CD4-positive, CD25-positive, alpha-beta regulatory T cell (primary cell): ENCODE measurements at regions not wholly inside any gene's neighbourhood (a gene's known extent, or its start where the extent isn't known, plus 50 kb on each side); places are given as distances from the start of the nearest gene placed in this dataset.

Experiments used
- ATAC-seq, 2 donors: fragments of 150-1000 bp; cut with Tn5 transposase; one replicate each; pipeline ENCODE4 v1.10.0; 2021; ENCODE audit warnings: low read depth in 2 of 2, moderate number of reproducible peaks in 2 of 2, moderate library complexity in 1 of 2
- DNase-seq, 3 donors: peaks; one replicate each; pipeline versions ENCODE4 v3.0.0 to v3.0.0-alpha.2; 2012 to 2022; ENCODE audit warnings: mixed read lengths in 1 of 3
- H3K27ac ChIP-seq: one replicate; pipeline ENCODE4 v1.7.0; 2013; ENCODE audit warnings: mild to moderate bottlenecking, low read length; ENCODE audit not compliant: insufficient read depth, poor library complexity, severe bottlenecking
- H3K27me3 ChIP-seq: one replicate; pipeline ENCODE4 v1.7.0; 2013; ENCODE audit warnings: low read length; ENCODE audit not compliant: control insufficient read depth, insufficient read depth
- H3K36me3 ChIP-seq: one replicate; pipeline ENCODE4 v1.7.0; 2013; ENCODE audit warnings: mild to moderate bottlenecking, low read length, moderate library complexity; ENCODE audit not compliant: control insufficient read depth, insufficient read depth
- H3K4me1 ChIP-seq: 2 replicates; pipeline ENCODE4 v1.7.0; 2013; ENCODE audit warnings: mild to moderate bottlenecking, low read length; ENCODE audit not compliant: insufficient read depth, control insufficient read depth, poor library complexity, severe bottlenecking
- H3K4me3 ChIP-seq: one replicate; pipeline ENCODE4 v1.7.0; 2013; ENCODE audit warnings: low read depth, mild to moderate bottlenecking, low read length, moderate library complexity
- H3K9me3 ChIP-seq, 2 experiments: 1 replicate in 1 of 2; 2 replicates in 1 of 2; pipeline ENCODE4 v1.7.0; 2013; ENCODE audit warnings: low read length in 2 of 2, mild to moderate bottlenecking in 1 of 2, moderate library complexity in 1 of 2; ENCODE audit not compliant: control insufficient read depth in 2 of 2
- H3K27ac Mint-ChIP-seq, 3 donors: one replicate each; pipeline ENCODE4 v1.8.0; 2020 to 2022; ENCODE audit warnings: mild to moderate bottlenecking in 3 of 3, mixed read lengths in 3 of 3, moderate library complexity in 2 of 3
- H3K27me3 Mint-ChIP-seq: one replicate; pipeline ENCODE4 v1.8.0; 2022; ENCODE audit warnings: mild to moderate bottlenecking, mixed read lengths
- H3K36me3 Mint-ChIP-seq: one replicate; pipeline ENCODE4 v1.8.0; 2020; ENCODE audit warnings: mixed read lengths
- H3K4me1 Mint-ChIP-seq, 4 donors: one replicate each; pipeline ENCODE4 v1.8.0; 2020 to 2022; ENCODE audit warnings: mixed read lengths in 4 of 4, mild to moderate bottlenecking in 1 of 4
- H3K4me3 Mint-ChIP-seq, 4 donors: one replicate each; pipeline ENCODE4 v1.8.0; 2020 to 2022; ENCODE audit warnings: mild to moderate bottlenecking in 4 of 4, mixed read lengths in 4 of 4, moderate library complexity in 3 of 4
- H3K9me3 Mint-ChIP-seq, 7 donors: one replicate each; pipeline ENCODE4 v1.8.0; 2020 to 2022; ENCODE audit warnings: mixed read lengths in 7 of 7, mild to moderate bottlenecking in 3 of 7, moderate library complexity in 2 of 7

- Histone ChIP-seq H3K9me3 (no peaks in the 10 kb centered on the region), H3K36me3 (no peaks in the 10 kb centered on the region), H3K27ac (no peak overlapping the region), H3K4me3 (no peak overlapping the region), H3K4me1 (no peaks in the 10 kb centered on the region), H3K27me3 (no peaks in the 10 kb centered on the region)
- Mint-ChIP-seq H3K27me3 (peaks cover 5% of the 10 kb centered on the region), H3K9me3 (no peaks in the 10 kb centered on the region), H3K4me1 (no peaks in the 10 kb centered on the region), H3K36me3 (no peaks in the 10 kb centered on the region), H3K27ac (no peak overlapping the region), H3K4me3 (no peak overlapping the region)
- ATAC-seq (no peak), DNase-seq (no peak)
These were observed 138.0 kb upstream of the RALGAPA2 start for GRCh38 chr20:20850407-20850806.

- H3K36me3 Mint-ChIP-seq, result no peaks in the 10 kb centered on the region
- ATAC-seq (no peak), DNase-seq (no peak)
- no peaks in the 10 kb centered on the region for H3K9me3 ChIP-seq
- H3K36me3 ChIP-seq, result no peaks in the 10 kb centered on the region
- no peak overlapping the region for H3K4me3 ChIP-seq
- H3K4me1 ChIP-seq, result no peaks in the 10 kb centered on the region
- no peaks in the 10 kb centered on the region for H3K27me3 ChIP-seq
- H3K4me3 Mint-ChIP-seq, result no peak overlapping the region
- H3K27ac ChIP-seq, result no peak overlapping the region
- no peaks in the 10 kb centered on the region for H3K4me1 Mint-ChIP-seq
- H3K27me3 Mint-ChIP-seq, result peaks cover 5% of the 10 kb centered on the region
- H3K9me3 Mint-ChIP-seq, result no peaks in the 10 kb centered on the region
- H3K27ac Mint-ChIP-seq, result no peak overlapping the region
These were observed 136.7 kb upstream of the RALGAPA2 start for GRCh38 chr20:20849161-20849560.

GRCh38 chr20:20847814-20848213, 135.4 kb upstream of the RALGAPA2 start:
- Mint-ChIP-seq H3K27me3 (peaks cover 5% of the 10 kb centered on the region), H3K4me1 (no peaks in the 10 kb centered on the region), H3K4me3 (no peak overlapping the region), H3K36me3 (no peaks in the 10 kb centered on the region), H3K27ac (no peak overlapping the region), H3K9me3 (no peaks in the 10 kb centered on the region)
- no peaks in the 10 kb centered on the region for H3K27me3 ChIP-seq
- H3K4me1 ChIP-seq, result no peaks in the 10 kb centered on the region
- ATAC-seq (no peak), DNase-seq (no peak)
- no peaks in the 10 kb centered on the region for H3K36me3 ChIP-seq
- H3K27ac ChIP-seq, result no peak overlapping the region
- H3K9me3 ChIP-seq, result no peaks in the 10 kb centered on the region
- no peak overlapping the region for H3K4me3 ChIP-seq

- ATAC-seq, result no peak
- H3K9me3 Mint-ChIP-seq, result no peaks in the 10 kb centered on the region
- Histone ChIP-seq H3K27me3 (no peaks in the 10 kb centered on the region), H3K9me3 (no peaks in the 10 kb centered on the region), H3K4me1 (no peaks in the 10 kb centered on the region), H3K36me3 (no peaks in the 10 kb centered on the region), H3K27ac (no peak overlapping the region), H3K4me3 (no peak overlapping the region)
- H3K27ac Mint-ChIP-seq, result no peak overlapping the region
- no peaks in the 10 kb centered on the region for H3K4me1 Mint-ChIP-seq
- H3K4me3 Mint-ChIP-seq, result no peak overlapping the region
- DNase-seq, result no peak
- no peaks in the 10 kb centered on the region for H3K36me3 Mint-ChIP-seq
- peaks cover 5% of the 10 kb centered on the region for H3K27me3 Mint-ChIP-seq
These were observed 131.5 kb upstream of the RALGAPA2 start for GRCh38 chr20:20843982-20844381.

- no peak overlapping the region for H3K4me3 ChIP-seq
- H3K27ac ChIP-seq, result no peak overlapping the region
- H3K4me1 Mint-ChIP-seq, result peaks cover 0 to 4% (median 2%) of the 10 kb centered on the region in 4 donors
- no peaks in the 10 kb centered on the region for H3K9me3 Mint-ChIP-seq
- no peaks in the 10 kb centered on the region for H3K27me3 ChIP-seq
- H3K4me1 ChIP-seq, result no peaks in the 10 kb centered on the region
- no peaks in the 10 kb centered on the region for H3K36me3 ChIP-seq
- ATAC-seq, result no peak
- no peaks in the 10 kb centered on the region for H3K36me3 Mint-ChIP-seq
- no peaks in the 10 kb centered on the region for H3K9me3 ChIP-seq
- H3K27me3 Mint-ChIP-seq, result peaks cover 6% of the 10 kb centered on the region
- no peak for DNase-seq
- H3K27ac Mint-ChIP-seq, result no peak overlapping the region
- H3K4me3 Mint-ChIP-seq, result no peak overlapping the region
These were observed 127.3 kb upstream of the RALGAPA2 start for GRCh38 chr20:20839771-20840170.

GRCh38 chr20:20837574-20838021, 125.2 kb upstream of the RALGAPA2 start:
- Histone ChIP-seq H3K36me3 (no peaks in the 10 kb centered on the region), H3K27ac (no peak overlapping the region), H3K4me1 (no peaks in the 10 kb centered on the region), H3K27me3 (no peaks in the 10 kb centered on the region), H3K9me3 (no peaks in the 10 kb centered on the region), H3K4me3 (no peak overlapping the region)
- DNase-seq, result peak in 2 of 3 donors; percentile 5 to 41
- ATAC-seq, result no peak
- peaks cover 0 to 4% (median 2%) of the 10 kb centered on the region in 4 donors for H3K4me1 Mint-ChIP-seq
- no peak overlapping the region for H3K4me3 Mint-ChIP-seq
- H3K27ac Mint-ChIP-seq, result peak overlapping the region in 1 of 3 donors; percentile 79
- H3K36me3 Mint-ChIP-seq, result no peaks in the 10 kb centered on the region
- H3K9me3 Mint-ChIP-seq, result peaks cover 0 to 1% (median 0%) of the 10 kb centered on the region in 7 donors
- peaks cover 6% of the 10 kb centered on the region for H3K27me3 Mint-ChIP-seq

GRCh38 chr20:20836836-20837235, 124.4 kb upstream of the RALGAPA2 start:
- Histone ChIP-seq H3K4me1 (no peaks in the 10 kb centered on the region), H3K36me3 (no peaks in the 10 kb centered on the region), H3K27ac (no peak overlapping the region), H3K27me3 (no peaks in the 10 kb centered on the region), H3K4me3 (no peak overlapping the region), H3K9me3 (no peaks in the 10 kb centered on the region)
- DNase-seq, result no peak
- Mint-ChIP-seq H3K4me1 (peaks cover 0 to 4% (median 2%) of the 10 kb centered on the region in 4 donors), H3K36me3 (no peaks in the 10 kb centered on the region), H3K27ac (no peak overlapping the region), H3K9me3 (peaks cover 0 to 1% (median 0%) of the 10 kb centered on the region in 7 donors), H3K27me3 (peaks cover 6% of the 10 kb centered on the region), H3K4me3 (no peak overlapping the region)
- ATAC-seq, result no peak

- H3K4me1 Mint-ChIP-seq, result peaks cover 0 to 4% (median 2%) of the 10 kb centered on the region in 4 donors
- peaks cover 6% of the 10 kb centered on the region for H3K27me3 Mint-ChIP-seq
- H3K9me3 Mint-ChIP-seq, result peaks cover 0 to 1% (median 0%) of the 10 kb centered on the region in 7 donors
- Histone ChIP-seq H3K4me3 (no peak overlapping the region), H3K27me3 (no peaks in the 10 kb centered on the region), H3K9me3 (no peaks in the 10 kb centered on the region), H3K36me3 (no peaks in the 10 kb centered on the region), H3K27ac (no peak overlapping the region), H3K4me1 (no peaks in the 10 kb centered on the region)
- no peak overlapping the region for H3K4me3 Mint-ChIP-seq
- H3K36me3 Mint-ChIP-seq, result no peaks in the 10 kb centered on the region
- DNase-seq (no peak), ATAC-seq (no peak)
- H3K27ac Mint-ChIP-seq, result no peak overlapping the region
These were observed 123.5 kb upstream of the RALGAPA2 start for GRCh38 chr20:20835897-20836296.
